Activated CD4-positive, alpha-beta T cell treated with anti-CD3 and anti-CD28 coated beads, Interleukin-2, amount 10 ng/mL, durations not matched to agents 7 days and 5 days (primary cell): ENCODE measurements at regions not wholly inside any gene's neighbourhood (a gene's known extent, or its start where the extent isn't known, plus 50 kb on each side); places are given as distances from the start of the nearest gene placed in this dataset.
"Not testable (repeated sequence)": the region's sequence is repeated elsewhere in the genome, so short reads cannot be mapped to it uniquely, and the experiment has no call there.

Source experiments
- CTCF ChIA-PET: fragments of 350-600 bp; sonication (Branson Sonifier 250); formaldehyde crosslinking; loops from one replicate; lab custom pipeline; 2021; ENCODE audit warnings: antibody characterized with exemption; lab: Charles Lee
- POLR2A ChIA-PET: fragments of 350-600 bp; sonication (Branson Sonifier 250); formaldehyde crosslinking; loops from one replicate; lab custom pipeline; 2021; ENCODE audit warnings: antibody characterized with exemption; lab: Charles Lee
- DNase-seq: peaks from one replicate; pipeline ENCODE4 v3.0.0-alpha.2; 2020
- H3K27ac Mint-ChIP-seq: one replicate; pipeline ENCODE4 v1.8.0; 2021; ENCODE audit warnings: mild to moderate bottlenecking, moderate library complexity, mixed read lengths
- H3K27me3 Mint-ChIP-seq: one replicate; pipeline ENCODE4 v1.8.0; 2021; ENCODE audit warnings: mixed read lengths
- H3K36me3 Mint-ChIP-seq: one replicate; pipeline ENCODE4 v1.8.0; 2021; ENCODE audit warnings: low read depth, mixed read lengths
- H3K4me1 Mint-ChIP-seq: one replicate; pipeline ENCODE4 v1.8.0; 2021; ENCODE audit warnings: mixed read lengths
- H3K4me3 Mint-ChIP-seq: one replicate; pipeline ENCODE4 v1.8.0; 2021; ENCODE audit warnings: mild to moderate bottlenecking, moderate library complexity, mixed read lengths
- H3K9me3 Mint-ChIP-seq: one replicate; pipeline ENCODE4 v1.8.0; 2021; ENCODE audit warnings: mixed read lengths

DNA sequence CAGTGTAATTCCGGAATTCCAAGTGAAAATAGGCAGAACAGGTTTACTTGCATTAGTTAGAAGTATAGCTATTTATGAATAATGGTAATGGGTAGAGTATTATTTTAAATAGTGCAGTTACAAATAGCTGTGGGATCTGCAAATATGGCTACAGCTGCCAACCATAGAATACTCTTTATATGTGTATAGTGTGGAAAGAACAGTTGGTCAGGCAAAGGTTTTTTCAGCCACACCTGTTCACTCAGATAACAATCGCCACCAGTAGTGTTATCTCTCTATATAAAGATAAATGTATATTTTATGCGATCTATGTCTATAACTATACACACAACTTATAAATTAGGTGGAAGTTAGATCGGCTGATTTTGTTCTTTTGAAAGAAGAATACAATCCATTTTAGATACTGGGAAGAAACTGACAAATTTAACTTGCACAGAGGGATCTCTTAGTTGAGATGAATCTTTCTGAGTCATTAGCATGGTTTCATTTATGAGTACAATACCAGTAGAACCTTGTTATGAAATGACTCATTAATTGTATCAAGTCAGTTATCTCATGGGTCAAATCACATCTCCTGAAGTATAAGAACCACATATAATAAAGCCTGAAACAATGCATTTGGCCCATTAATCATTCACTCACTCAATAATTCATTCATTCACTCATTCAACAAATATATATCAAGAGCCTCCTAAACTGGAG lies 100.9 kb upstream of the NR3C2 start:
- no peaks in the 10 kb centered on the region for H3K9me3 Mint-ChIP-seq
- H3K27ac Mint-ChIP-seq = no peak overlapping the region
- H3K36me3 Mint-ChIP-seq = no peaks in the 10 kb centered on the region
- ChIA-PET POLR2A (no interaction called here), CTCF (no interaction called here)
- no peaks in the 10 kb centered on the region for H3K27me3 Mint-ChIP-seq
- H3K4me1 Mint-ChIP-seq = no peaks in the 10 kb centered on the region
- DNase-seq = no peak
- H3K4me3 Mint-ChIP-seq = no peak overlapping the region

DNA sequence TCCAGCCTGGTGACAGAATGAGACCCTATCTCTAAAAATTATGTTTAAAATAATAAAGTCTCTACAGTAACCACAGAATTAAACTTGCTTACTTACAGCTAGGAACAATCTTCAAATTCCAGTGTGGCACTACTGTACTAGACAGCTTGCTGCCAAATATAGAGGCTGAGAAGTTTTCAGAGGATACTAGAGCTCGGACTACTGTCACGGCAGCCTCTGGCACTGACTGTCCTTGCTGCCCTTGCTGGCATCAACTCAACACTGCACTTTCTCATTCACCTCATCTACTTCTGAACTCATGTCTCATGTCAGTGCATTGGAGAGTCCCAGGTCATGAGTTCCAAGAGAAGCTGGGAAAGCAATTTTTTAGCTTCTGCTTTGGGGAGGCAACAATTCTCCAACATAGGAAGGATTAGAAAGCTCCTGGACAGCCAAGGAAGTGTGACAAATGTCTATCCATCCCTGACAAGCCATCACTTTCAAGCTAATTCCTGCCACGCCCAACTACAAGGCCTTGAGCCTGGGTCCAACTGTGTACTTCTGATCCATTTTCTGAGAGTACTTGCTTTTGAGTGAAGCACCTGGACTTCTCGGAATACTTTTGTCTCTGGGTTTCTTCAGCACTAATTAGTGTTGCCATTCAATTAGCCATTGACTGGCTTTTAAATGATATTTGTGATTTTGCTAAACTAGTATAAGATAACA lies 98.6 kb upstream of the NR3C2 start:
- Mint-ChIP-seq H3K9me3 (no peaks in the 10 kb centered on the region), H3K4me3 (no peak overlapping the region), H3K27me3 (no peaks in the 10 kb centered on the region), H3K4me1 (no peaks in the 10 kb centered on the region), H3K36me3 (no peaks in the 10 kb centered on the region), H3K27ac (no peak overlapping the region)
- ChIA-PET POLR2A (no interaction called here), CTCF (no interaction called here)
- DNase-seq = no peak

DNA sequence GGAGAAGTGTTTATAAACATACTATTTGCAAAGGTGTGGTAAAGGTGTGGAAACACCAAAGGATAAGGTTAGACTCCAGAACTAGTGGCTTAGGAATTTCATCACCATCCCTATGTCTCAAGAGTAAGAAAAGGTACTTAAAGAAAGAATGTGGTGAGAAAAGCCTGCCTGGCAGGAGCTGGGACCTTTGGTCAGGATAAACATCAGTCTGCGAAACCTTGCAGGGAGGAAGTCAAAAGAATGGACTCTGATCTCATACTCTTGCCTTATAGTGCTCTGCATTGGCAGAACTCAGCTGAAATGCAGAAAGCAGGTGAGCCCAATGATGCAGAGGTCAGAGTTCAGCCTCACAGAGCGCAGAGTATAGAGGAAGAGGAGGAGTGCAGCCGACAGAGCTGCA lies 97.2 kb upstream of the NR3C2 start:
- CTCF ChIA-PET = no interaction called here
- H3K27ac Mint-ChIP-seq = no peak overlapping the region
- POLR2A ChIA-PET = no interaction called here

DNA sequence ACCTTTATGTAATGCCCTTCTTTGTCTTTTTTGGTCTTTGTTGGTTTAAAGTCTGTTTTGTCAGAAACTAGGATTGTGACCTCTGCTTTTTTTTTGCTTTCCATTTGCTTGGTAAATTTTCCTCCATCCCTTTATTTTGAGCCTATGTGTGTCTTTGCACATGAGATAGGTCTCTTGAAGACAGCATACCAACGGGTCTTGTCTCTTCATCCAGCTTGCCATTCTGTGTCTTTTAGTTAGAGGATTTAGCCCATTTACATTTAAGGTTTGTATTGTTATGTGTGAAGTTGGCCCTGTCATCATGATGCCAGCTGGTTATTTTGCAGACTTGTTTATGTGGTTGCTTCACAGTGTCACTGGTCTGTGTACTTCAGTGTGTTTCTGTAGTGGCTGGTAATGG lies 91.6 kb upstream of the NR3C2 start:
- not testable (repeated sequence) for H3K36me3 Mint-ChIP-seq, H3K4me1 Mint-ChIP-seq
- CTCF ChIA-PET = interaction anchor here (1.1 kb wide), 1 partner anchor 12 kb away, joined by 4 read pairs; no protein-coding TSS in a partner anchor

More for the DNA sequence above, 97.2 kb upstream of the NR3C2 start:
- H3K9me3 Mint-ChIP-seq = peaks cover 6% of the 10 kb centered on the region
- H3K36me3 Mint-ChIP-seq = no peaks in the 10 kb centered on the region
- DNase-seq = no peak
- no peaks in the 10 kb centered on the region for H3K4me1 Mint-ChIP-seq
- H3K27me3 Mint-ChIP-seq = no peaks in the 10 kb centered on the region
- no peak overlapping the region for H3K4me3 Mint-ChIP-seq

DNA sequence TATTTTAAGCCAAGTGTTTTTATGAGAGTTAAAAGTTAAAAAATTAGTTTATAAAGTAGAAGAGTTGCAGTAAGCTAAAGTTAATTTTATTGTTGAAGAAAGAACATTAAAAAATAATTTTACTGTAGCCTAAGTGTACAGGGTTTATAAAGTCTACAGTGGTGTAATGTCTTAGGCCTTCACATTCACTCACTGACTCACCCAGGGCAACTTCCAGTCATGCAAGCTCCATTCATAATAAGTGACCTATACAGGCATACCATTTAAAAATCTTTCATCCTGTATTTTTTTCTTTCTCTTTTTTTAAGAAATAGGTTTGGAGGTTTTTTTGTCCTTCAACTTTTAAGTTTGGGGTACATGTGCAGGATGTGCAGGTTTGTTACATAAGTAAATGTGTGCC lies 87.9 kb upstream of the NR3C2 start:
- Mint-ChIP-seq H3K4me3 (no peak overlapping the region), H3K27me3 (no peaks in the 10 kb centered on the region), H3K27ac (no peak overlapping the region), H3K4me1 (no peaks in the 10 kb centered on the region), H3K36me3 (peaks cover 2% of the 10 kb centered on the region), H3K9me3 (peaks cover 20% of the 10 kb centered on the region)
- ChIA-PET CTCF (no interaction called here), POLR2A (no interaction called here)
- no peak for DNase-seq

More for the DNA sequence above, 91.6 kb upstream of the NR3C2 start:
- POLR2A ChIA-PET, DNase-seq, H3K27me3 Mint-ChIP-seq, H3K4me3 Mint-ChIP-seq, H3K27ac Mint-ChIP-seq: not testable (repeated sequence)
- H3K9me3 Mint-ChIP-seq = peaks cover 20% of the 10 kb centered on the region

DNA sequence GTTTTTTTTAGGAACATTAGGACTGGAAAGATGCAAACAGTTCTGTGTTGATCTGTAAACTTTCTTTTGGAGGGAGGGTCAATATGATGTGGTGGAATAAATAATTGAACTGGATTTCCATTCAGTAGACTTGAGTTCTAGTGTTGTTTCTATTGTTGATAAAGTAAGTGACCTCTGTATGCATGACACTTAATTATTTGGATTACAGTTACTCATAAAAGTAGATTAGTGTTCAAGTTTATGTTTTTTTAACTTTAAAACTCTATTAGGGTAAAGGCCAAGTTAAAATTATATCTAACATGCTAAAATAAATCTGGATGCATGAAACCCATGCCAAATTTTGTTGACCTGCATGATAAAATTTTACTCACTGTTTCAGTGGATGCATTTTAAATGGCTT lies 85.4 kb upstream of the NR3C2 start:
- H3K27me3 Mint-ChIP-seq = no peaks in the 10 kb centered on the region
- ChIA-PET POLR2A (no interaction called here), CTCF (no interaction called here)
- no peaks in the 10 kb centered on the region for H3K36me3 Mint-ChIP-seq
- H3K9me3 Mint-ChIP-seq = peaks cover under 1% of the 10 kb centered on the region
- H3K27ac Mint-ChIP-seq = no peak overlapping the region
- no peak for DNase-seq
- H3K4me3 Mint-ChIP-seq = no peak overlapping the region
- no peaks in the 10 kb centered on the region for H3K4me1 Mint-ChIP-seq

DNA sequence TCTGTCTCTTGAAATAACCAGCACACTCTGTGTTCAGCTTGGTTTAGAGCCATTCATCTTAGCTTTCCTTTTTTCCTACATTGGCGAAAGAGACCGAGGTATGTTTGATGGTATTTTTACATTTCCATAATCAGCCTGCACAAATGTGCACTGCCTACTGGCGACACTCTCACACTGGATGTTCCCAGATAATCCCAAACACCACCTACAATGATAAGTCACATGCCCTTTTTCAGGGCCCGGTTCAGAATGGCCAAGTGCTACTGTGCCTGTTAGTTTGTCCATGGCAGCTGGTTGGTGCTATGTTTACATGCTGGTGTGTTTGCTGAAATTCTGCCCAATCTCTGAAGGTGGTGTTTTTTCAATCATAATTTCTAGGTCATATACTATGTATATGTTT lies 80.8 kb upstream of the NR3C2 start:
- ChIA-PET CTCF (interaction anchor here (1.2 kb wide), 1 partner anchor 10 kb away, joined by 4 read pairs; no protein-coding TSS in a partner anchor), POLR2A (no interaction called here)
- Mint-ChIP-seq H3K36me3 (no peaks in the 10 kb centered on the region), H3K4me3 (no peak overlapping the region), H3K27me3 (no peaks in the 10 kb centered on the region), H3K9me3 (peaks cover 5% of the 10 kb centered on the region), H3K4me1 (no peaks in the 10 kb centered on the region), H3K27ac (no peak overlapping the region)
- no peak for DNase-seq

DNA sequence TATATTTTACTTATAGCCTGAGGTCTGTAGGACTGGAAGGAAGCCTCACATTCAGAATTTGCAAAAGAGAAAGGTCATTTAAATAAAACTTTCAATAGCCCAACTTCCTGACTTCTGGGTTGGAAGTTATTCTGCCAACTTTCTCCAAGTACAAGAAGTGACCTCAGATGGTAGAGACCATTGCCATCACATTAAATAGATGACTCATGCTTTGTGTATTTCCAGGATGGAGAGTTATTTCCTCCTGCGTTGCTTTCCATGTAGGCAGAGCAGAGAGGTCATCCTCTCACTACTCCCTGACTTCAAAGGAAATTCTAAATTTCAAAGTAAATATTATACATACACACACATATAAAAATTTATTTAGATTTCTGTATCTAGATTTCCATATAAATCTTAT lies 73.0 kb upstream of the NR3C2 start:
- Mint-ChIP-seq H3K9me3 (peaks cover 9% of the 10 kb centered on the region), H3K4me3 (no peak overlapping the region), H3K4me1 (no peaks in the 10 kb centered on the region), H3K27ac (no peak overlapping the region), H3K27me3 (no peaks in the 10 kb centered on the region), H3K36me3 (no peaks in the 10 kb centered on the region)
- DNase-seq = no peak
- ChIA-PET CTCF (no interaction called here), POLR2A (no interaction called here)

GRCh38 chr4:148514581-148514980 lies 72.4 kb upstream of the NR3C2 start:
- Mint-ChIP-seq H3K27me3 (no peaks in the 10 kb centered on the region), H3K36me3 (no peaks in the 10 kb centered on the region), H3K4me1 (no peaks in the 10 kb centered on the region), H3K27ac (no peak overlapping the region), H3K4me3 (no peak overlapping the region), H3K9me3 (peaks cover 9% of the 10 kb centered on the region)
- ChIA-PET POLR2A (no interaction called here), CTCF (no interaction called here)
- no peak for DNase-seq

GRCh38 chr4:148514041-148514440 lies 71.8 kb upstream of the NR3C2 start:
- H3K27ac Mint-ChIP-seq = no peak overlapping the region
- ChIA-PET POLR2A (no interaction called here), CTCF (no interaction called here)
- H3K4me1 Mint-ChIP-seq = no peaks in the 10 kb centered on the region
- H3K27me3 Mint-ChIP-seq = no peaks in the 10 kb centered on the region
- peaks cover 10% of the 10 kb centered on the region for H3K9me3 Mint-ChIP-seq
- no peaks in the 10 kb centered on the region for H3K36me3 Mint-ChIP-seq
- DNase-seq = no peak
- no peak overlapping the region for H3K4me3 Mint-ChIP-seq

DNA sequence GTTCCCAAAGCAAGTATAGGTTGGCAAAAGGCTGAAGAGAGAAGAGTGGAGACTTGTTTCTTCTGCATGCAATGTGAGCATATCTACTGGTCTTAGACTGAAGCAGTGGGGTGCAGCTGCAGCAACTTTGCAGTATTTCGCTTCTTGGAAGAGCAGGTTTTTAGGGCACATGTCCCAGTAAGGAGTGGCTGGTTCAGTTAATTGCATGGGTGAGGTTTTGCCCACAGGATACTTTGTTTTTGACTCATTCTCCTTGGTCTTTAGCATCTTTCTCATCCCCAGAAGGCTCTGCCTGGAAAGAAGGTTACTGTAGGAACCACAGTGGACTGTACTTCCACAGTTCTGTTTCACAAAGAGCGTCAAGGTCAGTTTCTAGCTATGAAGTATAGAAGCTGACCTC lies 68.0 kb upstream of the NR3C2 start:
- DNase-seq = no peak

GRCh38 chr4:148503681-148504080 lies 61.5 kb upstream of the NR3C2 start:
- Mint-ChIP-seq H3K27me3 (no peaks in the 10 kb centered on the region), H3K4me3 (no peak overlapping the region), H3K27ac (no peak overlapping the region), H3K4me1 (no peaks in the 10 kb centered on the region), H3K9me3 (peaks cover 5% of the 10 kb centered on the region), H3K36me3 (no peaks in the 10 kb centered on the region)
- ChIA-PET POLR2A (no interaction called here), CTCF (no interaction called here)
- DNase-seq = no peak

More for the DNA sequence above, 68.0 kb upstream of the NR3C2 start:
- ChIA-PET CTCF (interaction anchor here (1.2 kb wide), 1 partner anchor 9 kb away, joined by 3 read pairs; no protein-coding TSS in a partner anchor), POLR2A (no interaction called here)
- Mint-ChIP-seq H3K36me3 (no peaks in the 10 kb centered on the region), H3K27me3 (no peaks in the 10 kb centered on the region), H3K4me1 (no peaks in the 10 kb centered on the region), H3K4me3 (no peak overlapping the region), H3K27ac (no peak overlapping the region), H3K9me3 (peaks cover 6% of the 10 kb centered on the region)

- H3K4me1 Mint-ChIP-seq = no peaks in the 10 kb centered on the region
- no peak for DNase-seq
- ChIA-PET POLR2A (no interaction called here), CTCF (interaction anchor here (0.8 kb wide), 1 partner anchor 1601 kb away, joined by 3 read pairs; no protein-coding TSS in a partner anchor)
- no peaks in the 10 kb centered on the region for H3K27me3 Mint-ChIP-seq
- no peaks in the 10 kb centered on the region for H3K9me3 Mint-ChIP-seq
- no peak overlapping the region for H3K4me3 Mint-ChIP-seq
- no peaks in the 10 kb centered on the region for H3K36me3 Mint-ChIP-seq
- no peak overlapping the region for H3K27ac Mint-ChIP-seq
These were observed 55.0 kb upstream of the NR3C2 start for GRCh38 chr4:148497258-148497657.
